ENCODE measurements at regions not wholly inside any gene's neighbourhood (a gene's known extent, or its start where the extent isn't known, plus 50 kb on each side); places are given as distances from the start of the nearest gene placed in this dataset.

- TF ChIP-seq CTCF (conservative IDR thresholded peaks at IDR 0.05; ENCODE audit: low read depth, low read length) (no peak), EZH2 (IDR thresholded peaks at IDR 0.05; ENCODE audit: borderline replicate concordance, low read depth, low read length, poor library complexity, severe bottlenecking) (no peak)
These were observed 224.7 kb downstream of the MTX2 start for GRCh38 chr2:176493909-176494308.
